ENCODE measurements at regions not wholly inside any gene's neighbourhood (a gene's known extent, or its start where the extent isn't known, plus 50 kb on each side); places are given as distances from the start of the nearest gene placed in this dataset.
"Not testable (repeated sequence)": the region's sequence is repeated elsewhere in the genome, so short reads cannot be mapped to it uniquely, and the experiment has no call there.

GRCh38 chr9:75417471-75417870 lies 329.2 kb downstream of the OSTF1 start:
- no peak for DNase-seq

GRCh38 chr9:75418518-75418917 lies 330.2 kb downstream of the OSTF1 start:
- DNase-seq: no peak

GRCh38 chr9:75422944-75423522 lies 334.7 kb downstream of the OSTF1 start:
- DNase-seq: no peak

GRCh38 chr9:75429531-75430475 lies 341.5 kb downstream of the OSTF1 start:
- no peak for DNase-seq

- DNase-seq: no peak
Observed at GRCh38 chr9:75431375-75431774, 343.1 kb downstream of the OSTF1 start.

GRCh38 chr9:75432386-75432785 lies 344.1 kb downstream of the OSTF1 start:
- no peak for DNase-seq

GRCh38 chr9:75432888-75433287 lies 344.6 kb downstream of the OSTF1 start:
- DNase-seq: no peak

GRCh38 chr9:75438716-75439115 lies 350.4 kb downstream of the OSTF1 start:
- DNase-seq: no peak

GRCh38 chr9:75440914-75441313 lies 352.6 kb downstream of the OSTF1 start:
- peak in 1 of 3 experiments; percentile 19 for DNase-seq

GRCh38 chr9:75445144-75445543 lies 356.8 kb downstream of the OSTF1 start:
- no peak for DNase-seq

- no peak for DNase-seq
Observed at GRCh38 chr9:75447281-75447680, 359.0 kb downstream of the OSTF1 start.

- DNase-seq: no peak
Observed at GRCh38 chr9:75448281-75448680, 360.0 kb downstream of the OSTF1 start.

GRCh38 chr9:75448955-75449354 lies 360.6 kb downstream of the OSTF1 start:
- DNase-seq: no peak

GRCh38 chr9:75451045-75451444 lies 362.7 kb downstream of the OSTF1 start:
- DNase-seq: no peak

GRCh38 chr9:75451505-75451904 lies 363.2 kb downstream of the OSTF1 start:
- DNase-seq: peak in 1 of 3 experiments; percentile 7

- DNase-seq: no peak
Observed at GRCh38 chr9:75452512-75452911, 364.2 kb downstream of the OSTF1 start.

- DNase-seq: no peak
Observed at GRCh38 chr9:75454043-75454442, 365.7 kb downstream of the OSTF1 start.

- no peak for DNase-seq
Observed at GRCh38 chr9:75454891-75455290, 366.6 kb downstream of the OSTF1 start.

GRCh38 chr9:75455444-75455921 lies 367.2 kb downstream of the OSTF1 start:
- DNase-seq: no peak

GRCh38 chr9:75456698-75457097 lies 368.4 kb downstream of the OSTF1 start:
- DNase-seq: no peak

- no peak for DNase-seq
Observed at GRCh38 chr9:75457474-75458011, 369.2 kb downstream of the OSTF1 start.

GRCh38 chr9:75459311-75459710 lies 371.0 kb downstream of the OSTF1 start:
- DNase-seq: not testable (repeated sequence)

GRCh38 chr9:75461183-75461582 lies 372.9 kb downstream of the OSTF1 start:
- DNase-seq: peak in 1 of 3 experiments; percentile 19

- no peak for DNase-seq
Observed at GRCh38 chr9:75462866-75463265, 374.6 kb downstream of the OSTF1 start.

Measured in NCI-H1417 (cell line).